Left ventricle myocardium inferior (tissue), 1 donor: ENCODE measurements at regions not wholly inside any gene's neighbourhood (a gene's known extent, or its start where the extent isn't known, plus 50 kb on each side); places are given as distances from the start of the nearest gene placed in this dataset.

Source experiments
- DNase-seq: peaks from one replicate; pipeline ENCODE4 v3.0.0-alpha.2; 2020
- H3K27ac ChIP-seq: fragments of 200-600 bp; replicated peaks from 2 replicates; pipeline ENCODE4 v1.8.0; 2021
- H3K27me3 ChIP-seq: fragments of 200-600 bp; 2 replicates; pipeline ENCODE4 v1.8.0; 2021; ENCODE audit warnings: low read depth
- H3K36me3 ChIP-seq: fragments of 200-600 bp; 2 replicates; pipeline ENCODE4 v1.8.0; 2021
- H3K4me1 ChIP-seq: fragments of 200-600 bp; 2 replicates; pipeline ENCODE4 v1.8.0; 2021
- H3K4me3 ChIP-seq: fragments of 200-600 bp; 2 replicates; pipeline ENCODE4 v1.8.0; 2021; ENCODE audit warnings: mild to moderate bottlenecking, moderate library complexity
- H3K9me3 ChIP-seq: fragments of 200-600 bp; replicated peaks from 2 replicates; pipeline ENCODE4 v1.8.0; 2021
- intact Hi-C: fragments of 100-400 bp; cut with micrococcal nuclease; formaldehyde crosslinking; loops from one replicate; pipeline ENCODE4 v1.11.0; 2022
- TF ChIP-seq, protein P1 (sequence below): fragments of 200-600 bp; IDR thresholded peaks from 2 replicates; pipeline ENCODE4 v1.8.0; 2021; ENCODE audit warnings: antibody characterized with exemption, mild to moderate bottlenecking, borderline replicate concordance
- donor health status: DM: no; HTN: yes; CAD: no; lungs with severe emphysema.

DNA sequence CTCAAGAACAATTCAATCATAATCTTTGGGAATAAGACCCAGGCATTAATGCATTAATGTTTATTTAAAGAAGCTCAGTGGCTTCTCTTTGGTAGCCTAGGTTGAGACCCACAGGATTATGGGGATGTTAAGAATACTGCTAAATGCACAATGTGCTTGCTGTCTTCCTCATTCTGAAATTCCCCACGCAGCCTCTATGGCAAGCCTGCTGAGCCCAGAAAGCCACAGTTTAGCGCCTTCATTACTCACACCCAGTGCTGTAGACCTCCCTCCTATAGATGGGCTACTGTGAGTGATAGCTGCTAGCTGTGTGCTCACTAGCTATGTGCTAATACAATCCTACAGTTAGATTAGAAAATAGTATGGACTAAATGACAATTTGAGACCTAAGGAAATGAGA, 90.6 kb downstream of the TNFSF13B start:
- TF ChIP-seq, protein P1, sequence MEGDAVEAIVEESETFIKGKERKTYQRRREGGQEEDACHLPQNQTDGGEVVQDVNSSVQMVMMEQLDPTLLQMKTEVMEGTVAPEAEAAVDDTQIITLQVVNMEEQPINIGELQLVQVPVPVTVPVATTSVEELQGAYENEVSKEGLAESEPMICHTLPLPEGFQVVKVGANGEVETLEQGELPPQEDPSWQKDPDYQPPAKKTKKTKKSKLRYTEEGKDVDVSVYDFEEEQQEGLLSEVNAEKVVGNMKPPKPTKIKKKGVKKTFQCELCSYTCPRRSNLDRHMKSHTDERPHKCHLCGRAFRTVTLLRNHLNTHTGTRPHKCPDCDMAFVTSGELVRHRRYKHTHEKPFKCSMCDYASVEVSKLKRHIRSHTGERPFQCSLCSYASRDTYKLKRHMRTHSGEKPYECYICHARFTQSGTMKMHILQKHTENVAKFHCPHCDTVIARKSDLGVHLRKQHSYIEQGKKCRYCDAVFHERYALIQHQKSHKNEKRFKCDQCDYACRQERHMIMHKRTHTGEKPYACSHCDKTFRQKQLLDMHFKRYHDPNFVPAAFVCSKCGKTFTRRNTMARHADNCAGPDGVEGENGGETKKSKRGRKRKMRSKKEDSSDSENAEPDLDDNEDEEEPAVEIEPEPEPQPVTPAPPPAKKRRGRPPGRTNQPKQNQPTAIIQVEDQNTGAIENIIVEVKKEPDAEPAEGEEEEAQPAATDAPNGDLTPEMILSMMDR: no peak
- intact Hi-C loops: no loop called here
- H3K9me3 ChIP-seq: no peaks in the 10 kb centered on the region
- no peaks in the 10 kb centered on the region for H3K4me1 ChIP-seq
- H3K27me3 ChIP-seq: peaks cover 16% of the 10 kb centered on the region
- no peaks in the 10 kb centered on the region for H3K36me3 ChIP-seq
- no peak overlapping the region for H3K27ac ChIP-seq
- no peak for DNase-seq
- H3K4me3 ChIP-seq: no peak overlapping the region

DNA sequence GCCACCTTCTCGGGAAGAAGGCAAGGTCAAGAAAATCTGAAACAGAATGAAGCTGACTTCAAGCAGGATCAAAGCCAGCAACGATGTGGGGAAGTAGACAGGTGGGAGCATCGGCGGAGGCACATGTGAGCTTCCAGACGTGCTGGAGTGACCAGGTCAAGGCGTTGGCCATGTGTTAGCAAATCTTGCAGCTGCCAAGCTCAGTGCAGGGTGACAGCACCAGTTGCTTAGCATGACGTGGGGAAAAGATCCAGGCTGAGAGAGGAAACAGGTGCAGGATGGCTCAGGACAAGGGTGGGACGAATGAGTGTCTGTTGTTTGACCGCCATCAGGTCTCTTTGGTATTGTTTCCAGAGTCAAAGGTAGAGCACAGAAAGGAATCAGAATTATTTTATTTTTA, 92.3 kb downstream of the TNFSF13B start:
- Histone ChIP-seq H3K9me3 (no peaks in the 10 kb centered on the region), H3K27ac (no peak overlapping the region), H3K36me3 (no peaks in the 10 kb centered on the region), H3K4me3 (no peak overlapping the region), H3K27me3 (peaks cover 16% of the 10 kb centered on the region), H3K4me1 (no peaks in the 10 kb centered on the region)
- intact Hi-C loops: no loop called here
- DNase-seq: no peak
- TF ChIP-seq, protein P1: no peak

DNA sequence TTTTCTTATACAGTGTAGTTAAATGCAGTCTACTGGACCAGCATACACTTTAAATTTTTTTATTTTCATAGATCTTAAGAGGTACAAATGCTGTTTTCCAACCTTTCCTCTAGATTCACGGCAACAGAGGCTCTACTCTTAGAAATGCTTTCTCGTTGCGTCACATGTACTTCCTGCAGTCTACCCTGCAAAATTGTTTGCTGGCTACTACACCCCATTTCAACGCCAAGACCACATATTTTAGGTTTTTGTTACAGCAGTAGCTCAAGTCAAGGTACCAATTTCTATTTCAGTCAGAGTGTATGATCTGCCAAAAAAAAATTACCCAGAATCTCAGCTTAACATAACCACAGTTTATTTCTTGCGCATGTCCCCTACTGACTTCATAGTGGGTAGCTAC, 94.1 kb downstream of the TNFSF13B start:
- Histone ChIP-seq H3K9me3 (no peaks in the 10 kb centered on the region), H3K36me3 (no peaks in the 10 kb centered on the region), H3K4me3 (no peak overlapping the region), H3K4me1 (no peaks in the 10 kb centered on the region), H3K27ac (no peak overlapping the region), H3K27me3 (peaks cover 16% of the 10 kb centered on the region)
- DNase-seq: no peak
- intact Hi-C loops: no loop called here
- TF ChIP-seq, protein P1: no peak

DNA sequence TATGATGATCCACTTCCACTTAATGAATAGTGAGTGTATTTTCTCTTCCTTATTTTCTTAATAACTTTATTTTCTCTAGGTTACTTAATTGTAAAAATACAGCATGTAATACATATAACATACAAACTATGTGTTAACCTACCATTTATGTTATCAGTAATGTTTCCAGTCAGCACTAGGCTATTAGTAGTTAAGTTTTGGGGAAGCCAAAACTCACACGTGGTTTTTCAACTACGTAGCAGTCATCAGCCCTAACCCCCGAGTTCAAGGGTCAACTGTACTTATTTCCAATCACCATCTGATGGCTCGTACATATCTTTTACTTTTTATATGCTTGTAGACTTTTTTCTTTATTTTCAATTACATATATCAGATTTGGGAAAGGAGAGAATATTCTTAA, 95.7 kb downstream of the TNFSF13B start:
- Histone ChIP-seq H3K27ac (no peak overlapping the region), H3K4me3 (no peak overlapping the region), H3K9me3 (no peaks in the 10 kb centered on the region), H3K36me3 (no peaks in the 10 kb centered on the region), H3K4me1 (no peaks in the 10 kb centered on the region), H3K27me3 (peaks cover 16% of the 10 kb centered on the region)
- DNase-seq: no peak
- intact Hi-C loops: no loop called here
- TF ChIP-seq, protein P1: no peak

DNA sequence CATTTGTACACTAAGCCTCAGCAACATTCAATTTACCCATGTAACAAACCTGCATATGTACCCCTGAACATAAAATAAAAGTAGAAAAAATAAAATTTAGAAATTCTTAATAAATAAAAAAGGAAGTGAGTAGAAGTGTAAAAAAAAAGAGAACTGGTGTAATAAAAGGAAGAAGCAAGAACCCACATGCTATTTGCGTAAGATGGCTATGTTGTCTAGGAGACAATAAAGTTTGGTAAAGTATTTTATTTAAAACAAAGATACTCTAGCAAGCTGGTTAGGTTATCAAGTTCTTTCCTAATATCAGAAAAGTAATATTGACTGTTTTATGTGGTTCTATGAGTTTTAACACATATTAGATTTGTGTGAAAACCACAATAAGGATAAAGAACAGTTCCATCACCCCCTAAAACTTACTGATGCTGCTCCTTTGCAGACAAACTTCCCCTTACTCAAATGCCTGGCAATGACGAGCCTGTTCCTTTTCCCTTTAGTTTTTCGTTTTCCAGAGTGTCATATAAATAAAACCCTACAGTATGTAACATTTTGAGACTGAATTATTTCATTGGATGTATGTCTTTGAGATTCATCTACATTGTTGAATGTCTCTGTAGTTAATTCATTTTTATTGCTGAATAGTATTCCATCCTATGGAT, 98.9 kb downstream of the TNFSF13B start:
- intact Hi-C loops: no loop called here
- H3K4me1 ChIP-seq: no peaks in the 10 kb centered on the region
- no peaks in the 10 kb centered on the region for H3K9me3 ChIP-seq
- no peak for DNase-seq
- peaks cover 3% of the 10 kb centered on the region for H3K27me3 ChIP-seq
- H3K27ac ChIP-seq: no peak overlapping the region
- no peak overlapping the region for H3K4me3 ChIP-seq
- no peaks in the 10 kb centered on the region for H3K36me3 ChIP-seq
- TF ChIP-seq, protein P1: no peak
